ENCODE measurements at regions not wholly inside any gene's neighbourhood (a gene's known extent, or its start where the extent isn't known, plus 50 kb on each side); places are given as distances from the start of the nearest gene placed in this dataset.

- ATAC-seq (no peak), DNase-seq (ENCODE audit: low spot score) (no peak)
- Mint-ChIP-seq H3K9me3 (no peaks in the 10 kb centered on the region), H3K36me3 (no peaks in the 10 kb centered on the region), H3K27me3 (ENCODE audit: low read depth) (no peaks in the 10 kb centered on the region), H3K4me1 (peaks cover 28% of the 10 kb centered on the region), H3K4me3 (no peak overlapping the region), H3K27ac (no peak overlapping the region; the same call in 1 of the 2 replicates)
- TF ChIP-seq JAZF1 (CRISPR knock-in tag; IDR thresholded peaks at IDR 0.05) (no peak), SP1 (CRISPR knock-in tag; conservative IDR thresholded peaks at IDR 0.05) (no peak), CBFB (CRISPR knock-in tag; IDR thresholded peaks at IDR 0.05; ENCODE audit: low read depth) (no peak), ZNF425 (CRISPR knock-in tag; conservative IDR thresholded peaks at IDR 0.05) (no peak), PRDM15 (CRISPR knock-in tag; IDR thresholded peaks at IDR 0.05) (no peak), ZNF219 (CRISPR knock-in tag; IDR thresholded peaks at IDR 0.05; ENCODE audit: borderline replicate concordance) (no peak), NR2C2 (CRISPR knock-in tag; IDR thresholded peaks at IDR 0.05) (no peak), ZBTB21 (CRISPR knock-in tag; IDR thresholded peaks at IDR 0.05; ENCODE audit: borderline replicate concordance) (no peak), E2F4 (CRISPR knock-in tag; IDR thresholded peaks at IDR 0.05; ENCODE audit: borderline replicate concordance, low read depth) (no peak), EMX1 (CRISPR knock-in tag; IDR thresholded peaks at IDR 0.05) (no peak), TEAD4 (CRISPR knock-in tag; IDR thresholded peaks at IDR 0.05) (no peak), GABPB1 (CRISPR knock-in tag; IDR thresholded peaks at IDR 0.05) (no peak), SMAD3 (CRISPR knock-in tag; IDR thresholded peaks at IDR 0.05; ENCODE audit: borderline replicate concordance) (no peak), JUN (CRISPR knock-in tag; IDR thresholded peaks at IDR 0.05) (no peak), ZSCAN18 (CRISPR knock-in tag; IDR thresholded peaks at IDR 0.05) (no peak), TEAD1 (CRISPR knock-in tag; IDR thresholded peaks at IDR 0.05) (no peak), ZNF396 (CRISPR knock-in tag; IDR thresholded peaks at IDR 0.05; ENCODE audit: borderline replicate concordance) (no peak), AR (CRISPR knock-in tag; IDR thresholded peaks at IDR 0.05) (no peak), FOXP1 (CRISPR knock-in tag; IDR thresholded peaks at IDR 0.05; ENCODE audit: borderline replicate concordance) (no peak)
- CTCF ChIA-PET: interaction anchor here (1.8 to 2.7 kb wide), 2 partner anchors 23 to 40 kb away, joined by 6 to 17 read pairs; no protein-coding TSS in a partner anchor
- POLR2A ChIA-PET: no interaction called here
Observed at GRCh38 chr7:130937016-130937415, 203.0 kb upstream of the KLF14 start.

Data from WTC11 (cell line).